Iris pigment epithelial cell (primary cell): ENCODE measurements at regions not wholly inside any gene's neighbourhood (a gene's known extent, or its start where the extent isn't known, plus 50 kb on each side); places are given as distances from the start of the nearest gene placed in this dataset.
A peak's percentile ranks its signal among the peaks of the same experiment; 100 is the strongest.

Experiments
- DNase-seq: peaks from one replicate; pipeline ENCODE4 v3.0.0-alpha.2; 2011; ENCODE audit warnings: low read depth

GRCh38 chr3:193929921-193930646, 205.9 kb upstream of the HES1 start:
- DNase-seq, result no peak

- peak; percentile 15 for DNase-seq
Observed at GRCh38 chr3:193932136-193932535, 203.8 kb upstream of the HES1 start.

GRCh38 chr3:193932576-193932975, 203.4 kb upstream of the HES1 start:
- no peak for DNase-seq

- no peak for DNase-seq
Observed at GRCh38 chr3:193933451-193933850, 202.5 kb upstream of the HES1 start.

- DNase-seq, result no peak
Observed at GRCh38 chr3:193935916-193936315, 200.0 kb upstream of the HES1 start.

GRCh38 chr3:193938613-193939012, 197.3 kb upstream of the HES1 start:
- no peak for DNase-seq

GRCh38 chr3:193939527-193939926, 196.4 kb upstream of the HES1 start:
- DNase-seq, result no peak

- no peak for DNase-seq
Observed at GRCh38 chr3:193940526-193940925, 195.4 kb upstream of the HES1 start.

GRCh38 chr3:193941486-193941885, 194.5 kb upstream of the HES1 start:
- no peak for DNase-seq

- no peak for DNase-seq
Observed at GRCh38 chr3:193942516-193943055, 193.4 kb upstream of the HES1 start.

GRCh38 chr3:193943200-193943599, 192.7 kb upstream of the HES1 start:
- DNase-seq, result no peak

- DNase-seq, result no peak
Observed at GRCh38 chr3:193943851-193944517, 192.0 kb upstream of the HES1 start.

GRCh38 chr3:193944518-193944884, 191.4 kb upstream of the HES1 start:
- DNase-seq, result no peak

GRCh38 chr3:193945143-193945542, 190.8 kb upstream of the HES1 start:
- no peak for DNase-seq

GRCh38 chr3:193946945-193947344, 189.0 kb upstream of the HES1 start:
- no peak for DNase-seq

GRCh38 chr3:193947596-193947995, 188.4 kb upstream of the HES1 start:
- DNase-seq, result no peak

- DNase-seq, result no peak
Observed at GRCh38 chr3:193948459-193948858, 187.5 kb upstream of the HES1 start.

- no peak for DNase-seq
Observed at GRCh38 chr3:193951859-193952258, 184.1 kb upstream of the HES1 start.

GRCh38 chr3:193954752-193955151, 181.2 kb upstream of the HES1 start:
- DNase-seq, result no peak

- DNase-seq, result no peak
Observed at GRCh38 chr3:193955719-193956118, 180.2 kb upstream of the HES1 start.

GRCh38 chr3:193959861-193960260, 176.1 kb upstream of the HES1 start:
- DNase-seq, result no peak

- DNase-seq, result peak; percentile 24
Observed at GRCh38 chr3:193960487-193961274, 175.3 kb upstream of the HES1 start.
